ENCODE measurements at regions not wholly inside any gene's neighbourhood (a gene's known extent, or its start where the extent isn't known, plus 50 kb on each side); places are given as distances from the start of the nearest gene placed in this dataset.

GRCh38 chrX:140022482-140022881 is 57.2 kb upstream of the CXorf66 start:
- TF ChIP-seq REST (IDR thresholded peaks at IDR 0.05; ENCODE audit: insufficient read depth in 1 of 2, low read depth in 2 of 2, low read length in 1 of 2) (no peak), CTCF (IDR thresholded peaks at IDR 0.05) (no peak)
